ENCODE measurements at regions not wholly inside any gene's neighbourhood (a gene's known extent, or its start where the extent isn't known, plus 50 kb on each side); places are given as distances from the start of the nearest gene placed in this dataset.

DNA sequence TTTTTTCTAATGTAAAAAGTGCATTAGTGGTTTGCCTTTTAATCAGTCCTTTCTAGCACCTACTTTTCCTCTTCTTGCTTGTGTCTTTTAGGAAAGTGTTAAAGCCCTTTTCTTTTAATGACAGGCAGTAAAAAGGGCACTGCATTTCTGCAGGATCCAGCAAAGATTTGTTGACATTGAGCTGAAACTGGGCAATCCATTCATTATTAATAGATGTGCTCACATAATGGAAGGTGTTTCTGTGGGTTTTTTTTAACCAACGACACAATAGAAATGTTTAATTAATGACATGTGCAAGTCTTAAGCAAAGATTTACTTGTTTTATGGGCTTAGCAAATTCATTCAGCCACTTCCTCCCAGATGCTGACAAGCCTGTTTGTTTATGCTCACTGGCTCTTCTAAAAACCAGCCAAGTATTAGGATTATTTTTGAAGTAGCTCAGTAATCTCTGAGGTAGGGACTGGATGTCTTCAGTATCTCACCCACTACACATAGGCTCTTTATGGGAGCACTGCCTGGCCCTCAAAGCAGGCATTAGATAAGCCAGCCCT is 1201.1 kb downstream of the SORCS1 start:
- 100% methylated on average over 1 of the region's 1 CpG for WGBS
- Histone ChIP-seq H3K27ac (ENCODE audit: low read depth, low read length) (no peak overlapping the region), H3K36me3 (ENCODE audit: insufficient read depth, low read length) (no peaks in the 10 kb centered on the region), H3K4me3 (ENCODE audit: low read length) (no peak overlapping the region), H3K9ac (ENCODE audit: low read depth, low read length) (no peak overlapping the region), H3K4me1 (ENCODE audit: insufficient read depth, low read length) (no peaks in the 10 kb centered on the region), H3K9me3 (ENCODE audit: insufficient read depth, low read depth, low read length) (no peaks in the 10 kb centered on the region), H3K27me3 (ENCODE audit: insufficient read depth, low read length) (no peaks in the 10 kb centered on the region)

DNA sequence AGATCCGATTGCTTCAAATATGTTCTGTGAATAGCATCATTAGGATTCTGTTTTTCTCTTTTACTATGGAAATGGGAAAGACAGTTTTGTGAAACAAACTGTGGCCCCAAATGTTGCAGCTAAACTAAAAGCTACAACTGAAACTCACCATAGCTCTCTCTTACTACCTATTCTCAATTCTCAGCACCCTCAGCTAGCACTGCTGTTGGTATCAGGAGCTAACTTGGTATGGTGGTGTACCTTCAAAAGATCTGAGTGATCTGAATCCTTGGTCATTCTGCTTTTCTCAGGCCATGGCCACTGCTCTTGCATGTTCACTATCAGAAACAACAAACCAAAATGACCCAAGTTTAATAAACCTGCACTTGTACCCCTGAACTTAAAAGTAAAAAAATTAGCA is 1208.0 kb downstream of the SORCS1 start:
- Histone ChIP-seq H3K36me3 (ENCODE audit: insufficient read depth, low read length) (no peaks in the 10 kb centered on the region), H3K9ac (ENCODE audit: low read depth, low read length) (no peak overlapping the region), H3K4me1 (ENCODE audit: insufficient read depth, low read length) (peaks cover 10% of the 10 kb centered on the region), H3K4me3 (ENCODE audit: low read length) (no peak overlapping the region), H3K27ac (ENCODE audit: low read depth, low read length) (no peak overlapping the region), H3K27me3 (ENCODE audit: insufficient read depth, low read length) (no peaks in the 10 kb centered on the region), H3K9me3 (ENCODE audit: insufficient read depth, low read depth, low read length) (no peaks in the 10 kb centered on the region)
- WGBS, result 94% methylated on average over 1 of the region's 1 CpG

DNA sequence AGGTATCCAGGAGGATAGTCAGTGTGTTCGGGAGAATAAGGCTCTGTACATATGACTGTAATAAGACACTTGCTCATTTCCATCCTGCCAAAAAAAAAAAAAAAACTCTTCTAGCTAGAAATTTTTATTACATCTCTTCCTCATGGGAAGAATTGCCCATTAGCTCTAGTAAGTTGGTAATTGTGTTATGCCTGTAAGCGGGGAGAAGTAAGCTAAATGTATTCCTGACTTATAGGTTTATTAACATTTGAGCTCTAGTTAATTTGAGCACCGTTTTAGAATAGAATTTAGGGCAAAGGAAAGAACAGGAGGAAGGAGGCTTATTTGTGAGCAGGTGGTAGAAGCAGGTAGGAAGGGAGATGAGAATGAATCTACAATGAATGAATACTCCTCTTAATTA is 1210.6 kb downstream of the SORCS1 start:
- H3K9ac ChIP-seq (ENCODE audit: low read depth, low read length), result no peak overlapping the region
- H3K9me3 ChIP-seq (ENCODE audit: insufficient read depth, low read depth, low read length), result no peaks in the 10 kb centered on the region
- no peak overlapping the region for H3K27ac ChIP-seq (ENCODE audit: low read depth, low read length)
- H3K4me3 ChIP-seq (ENCODE audit: low read length), result no peak overlapping the region
- H3K36me3 ChIP-seq (ENCODE audit: insufficient read depth, low read length), result no peaks in the 10 kb centered on the region
- 92% methylated on average over 3 of the region's 3 CpGs for WGBS
- no peaks in the 10 kb centered on the region for H3K27me3 ChIP-seq (ENCODE audit: insufficient read depth, low read length)
- peaks cover 10% of the 10 kb centered on the region for H3K4me1 ChIP-seq (ENCODE audit: insufficient read depth, low read length)

DNA sequence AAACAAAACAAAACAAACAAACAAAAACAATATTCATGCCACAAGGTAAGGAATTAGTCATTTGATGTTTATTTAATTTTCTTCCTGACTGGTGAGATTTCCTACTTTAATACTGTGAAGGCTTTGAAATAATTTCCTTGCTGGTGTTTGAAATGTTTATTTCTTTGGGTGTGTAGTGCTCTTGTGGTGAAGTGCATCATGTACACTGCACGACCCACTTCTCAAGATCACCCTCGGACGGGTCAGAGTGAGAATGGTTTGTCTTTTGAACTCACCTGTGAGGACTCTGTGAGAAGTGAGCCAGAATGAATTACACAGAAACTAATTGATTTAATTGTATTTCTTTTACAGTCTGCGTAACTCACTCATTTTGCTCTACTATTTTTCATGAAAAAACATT is 1211.5 kb downstream of the SORCS1 start:
- no peaks in the 10 kb centered on the region for H3K9me3 ChIP-seq (ENCODE audit: insufficient read depth, low read depth, low read length)
- peaks cover 10% of the 10 kb centered on the region for H3K4me1 ChIP-seq (ENCODE audit: insufficient read depth, low read length)
- no peak overlapping the region for H3K27ac ChIP-seq (ENCODE audit: low read depth, low read length)
- no peaks in the 10 kb centered on the region for H3K36me3 ChIP-seq (ENCODE audit: insufficient read depth, low read length)
- no peak overlapping the region for H3K9ac ChIP-seq (ENCODE audit: low read depth, low read length)
- H3K27me3 ChIP-seq (ENCODE audit: insufficient read depth, low read length), result no peaks in the 10 kb centered on the region
- H3K4me3 ChIP-seq (ENCODE audit: low read length), result no peak overlapping the region
- 96% methylated on average over 4 of the region's 4 CpGs for WGBS

DNA sequence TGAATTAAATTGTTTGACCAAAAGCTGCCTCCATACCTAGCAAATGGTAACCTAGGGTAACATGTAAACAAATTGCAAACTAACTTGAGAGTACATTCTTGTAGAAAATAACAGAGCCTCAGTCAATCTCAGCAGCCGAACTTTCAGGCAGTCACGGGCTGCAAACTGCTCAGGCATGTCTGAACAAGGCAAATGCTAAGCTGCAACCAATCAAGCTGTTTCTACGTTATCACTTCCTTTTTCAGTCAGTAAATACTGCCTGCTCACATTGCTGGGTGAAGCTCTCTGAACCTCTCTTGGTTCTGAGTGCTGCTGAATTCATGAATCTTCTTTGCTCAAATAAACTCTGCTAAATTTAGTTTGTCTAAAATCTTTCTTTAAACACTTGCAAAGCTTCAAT is 1212.4 kb downstream of the SORCS1 start:
- H3K9me3 ChIP-seq (ENCODE audit: insufficient read depth, low read depth, low read length), result no peaks in the 10 kb centered on the region
- H3K4me1 ChIP-seq (ENCODE audit: insufficient read depth, low read length), result peaks cover 10% of the 10 kb centered on the region
- no peak overlapping the region for H3K9ac ChIP-seq (ENCODE audit: low read depth, low read length)
- H3K27ac ChIP-seq (ENCODE audit: low read depth, low read length), result peak overlapping the region; percentile 22; the same call in 1 of the 2 replicates
- no peaks in the 10 kb centered on the region for H3K27me3 ChIP-seq (ENCODE audit: insufficient read depth, low read length)
- H3K4me3 ChIP-seq (ENCODE audit: low read length), result no peak overlapping the region
- H3K36me3 ChIP-seq (ENCODE audit: insufficient read depth, low read length), result no peaks in the 10 kb centered on the region
- 36% methylated on average over 3 of the region's 3 CpGs for WGBS

DNA sequence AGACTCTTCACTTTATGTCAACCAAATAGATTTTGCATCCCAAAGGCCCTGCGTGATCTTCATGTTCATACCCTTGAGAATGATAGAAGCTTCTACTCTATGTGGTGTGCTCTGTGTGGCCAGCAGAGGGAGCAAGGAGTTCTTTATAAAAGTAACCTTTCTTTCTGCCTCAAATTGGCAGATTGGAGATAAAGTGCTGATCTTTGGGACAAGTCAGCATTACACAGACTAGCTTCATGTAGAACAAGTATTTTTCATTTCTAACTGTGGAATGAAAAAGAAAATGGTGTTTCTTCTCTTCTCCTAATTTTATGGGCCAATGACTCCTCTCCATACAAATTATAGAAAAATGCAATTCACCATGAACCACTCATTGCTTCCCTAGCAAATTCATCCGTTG is 1214.1 kb downstream of the SORCS1 start:
- Histone ChIP-seq H3K4me1 (ENCODE audit: insufficient read depth, low read length) (peaks cover 10% of the 10 kb centered on the region), H3K9me3 (ENCODE audit: insufficient read depth, low read depth, low read length) (no peaks in the 10 kb centered on the region), H3K36me3 (ENCODE audit: insufficient read depth, low read length) (no peaks in the 10 kb centered on the region), H3K4me3 (ENCODE audit: low read length) (no peak overlapping the region), H3K27ac (ENCODE audit: low read depth, low read length) (no peak overlapping the region), H3K27me3 (ENCODE audit: insufficient read depth, low read length) (no peaks in the 10 kb centered on the region), H3K9ac (ENCODE audit: low read depth, low read length) (no peak overlapping the region)
- WGBS, result 90% methylated on average over 1 of the region's 2 CpGs

DNA sequence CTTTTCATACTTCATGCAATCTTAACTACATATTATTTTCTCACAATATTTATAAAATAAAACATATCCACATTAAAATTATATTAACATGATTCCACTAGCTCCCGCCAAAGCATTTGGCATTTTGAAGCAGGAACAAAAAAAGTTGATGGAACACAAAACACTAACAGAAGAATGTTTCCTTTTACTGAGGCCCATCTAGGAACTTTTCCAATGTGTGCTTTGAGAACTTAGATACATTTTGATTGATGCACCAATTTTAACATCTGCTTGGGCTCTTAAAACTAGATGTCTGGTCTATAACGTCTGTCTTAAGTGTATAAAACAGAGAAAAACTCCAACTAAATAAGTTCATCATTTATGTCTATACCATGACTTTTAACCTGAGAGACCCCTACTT is 1214.8 kb downstream of the SORCS1 start:
- Histone ChIP-seq H3K9me3 (ENCODE audit: insufficient read depth, low read depth, low read length) (no peaks in the 10 kb centered on the region), H3K4me1 (ENCODE audit: insufficient read depth, low read length) (peaks cover 10% of the 10 kb centered on the region), H3K27me3 (ENCODE audit: insufficient read depth, low read length) (no peaks in the 10 kb centered on the region), H3K9ac (ENCODE audit: low read depth, low read length) (no peak overlapping the region), H3K36me3 (ENCODE audit: insufficient read depth, low read length) (no peaks in the 10 kb centered on the region), H3K4me3 (ENCODE audit: low read length) (no peak overlapping the region), H3K27ac (ENCODE audit: low read depth, low read length) (no peak overlapping the region)
- WGBS, result 83% methylated on average over 2 of the region's 2 CpGs

DNA sequence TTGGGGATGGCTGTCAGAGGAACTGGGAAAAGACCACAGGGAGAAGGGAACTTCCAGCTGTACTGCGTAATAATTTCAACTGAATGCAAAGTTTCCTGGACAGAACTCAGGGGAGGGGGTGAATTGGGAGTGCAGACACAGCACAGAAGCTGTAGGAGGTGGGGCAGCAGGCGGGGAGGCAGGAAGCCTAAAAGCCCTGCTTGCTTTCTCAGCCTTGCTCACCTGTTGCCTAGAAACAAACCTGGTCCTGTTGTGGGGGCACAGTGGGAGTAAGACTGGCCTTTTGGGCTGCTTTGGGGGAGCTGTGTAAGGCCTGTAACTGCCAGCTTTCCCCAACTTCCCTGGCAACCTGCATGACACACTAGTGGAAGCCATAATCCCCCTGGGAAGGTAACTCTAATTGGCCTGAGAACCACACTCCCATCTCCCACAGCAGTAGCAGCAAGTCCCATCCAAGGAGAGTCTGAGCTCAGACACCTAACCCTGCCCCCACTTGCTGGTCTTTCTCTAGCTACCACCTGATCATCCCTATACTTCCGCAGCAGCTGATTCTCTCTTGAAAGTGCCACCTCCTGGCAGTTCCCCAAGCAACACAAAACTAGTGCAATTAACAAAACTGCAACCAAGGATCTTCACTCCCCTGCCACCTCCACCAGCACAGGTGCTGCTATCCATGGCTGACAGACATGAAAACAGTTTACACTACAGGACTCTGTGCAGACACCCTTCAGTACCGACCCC is 1239.3 kb downstream of the SORCS1 start:
- Histone ChIP-seq H3K27ac (ENCODE audit: low read depth, low read length) (no peak overlapping the region), H3K36me3 (ENCODE audit: insufficient read depth, low read length) (no peaks in the 10 kb centered on the region), H3K4me3 (ENCODE audit: low read length) (no peak overlapping the region), H3K27me3 (ENCODE audit: insufficient read depth, low read length) (no peaks in the 10 kb centered on the region), H3K9ac (ENCODE audit: low read depth, low read length) (no peak overlapping the region), H3K9me3 (ENCODE audit: insufficient read depth, low read depth, low read length) (no peaks in the 10 kb centered on the region), H3K4me1 (ENCODE audit: insufficient read depth, low read length) (peaks cover 4% of the 10 kb centered on the region)
- 83% methylated on average over 4 of the region's 4 CpGs for WGBS

DNA sequence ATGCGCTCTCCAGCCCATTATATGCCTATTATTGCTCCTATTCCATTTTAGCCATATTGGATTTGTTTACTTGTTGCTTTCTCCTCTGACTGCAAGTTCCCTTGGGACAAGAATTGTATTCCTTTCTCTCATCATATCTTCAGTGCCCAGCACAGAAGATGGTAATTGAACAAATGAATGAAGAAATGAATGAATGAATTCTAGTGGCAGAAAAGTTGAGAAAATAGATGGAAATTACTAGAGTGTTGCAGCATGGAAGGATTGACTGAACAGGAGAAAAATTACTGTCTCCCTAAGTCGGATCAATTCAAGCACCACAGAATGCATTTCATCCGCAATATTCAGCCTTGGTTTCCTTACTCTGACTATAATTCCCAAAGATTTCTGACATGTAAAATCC is 1243.2 kb downstream of the SORCS1 start:
- Histone ChIP-seq H3K27me3 (ENCODE audit: insufficient read depth, low read length) (no peaks in the 10 kb centered on the region), H3K4me1 (ENCODE audit: insufficient read depth, low read length) (peaks cover 4% of the 10 kb centered on the region), H3K9ac (ENCODE audit: low read depth, low read length) (no peak overlapping the region), H3K36me3 (ENCODE audit: insufficient read depth, low read length) (no peaks in the 10 kb centered on the region), H3K4me3 (ENCODE audit: low read length) (no peak overlapping the region), H3K27ac (ENCODE audit: low read depth, low read length) (no peak overlapping the region), H3K9me3 (ENCODE audit: insufficient read depth, low read depth, low read length) (no peaks in the 10 kb centered on the region)
- WGBS, result 94% methylated on average over 3 of the region's 3 CpGs

DNA sequence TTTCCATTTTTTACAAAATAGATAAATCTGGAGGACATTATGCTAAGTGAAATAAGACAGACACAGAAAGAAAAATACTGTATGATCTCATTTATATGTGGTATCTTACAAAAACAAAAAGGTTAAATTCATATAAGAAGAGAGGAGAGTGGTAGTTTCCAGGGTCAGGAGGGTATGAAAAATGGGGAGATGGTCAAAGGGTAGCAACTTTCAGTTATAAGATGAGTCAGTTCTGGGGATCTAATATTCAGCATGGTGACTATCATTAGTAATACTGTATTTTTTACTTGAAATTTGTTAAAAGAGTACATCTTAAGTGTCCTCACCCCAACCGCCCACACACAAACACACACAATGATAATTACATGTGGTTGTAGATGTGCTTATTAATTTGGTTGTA is 1250.1 kb downstream of the SORCS1 start:
- WGBS, result no CpG with 5 or more reads among the region's 1 CpG
- no peaks in the 10 kb centered on the region for H3K4me1 ChIP-seq (ENCODE audit: insufficient read depth, low read length)
- no peaks in the 10 kb centered on the region for H3K27me3 ChIP-seq (ENCODE audit: insufficient read depth, low read length)
- H3K4me3 ChIP-seq (ENCODE audit: low read length), result no peak overlapping the region
- H3K9ac ChIP-seq (ENCODE audit: low read depth, low read length), result no peak overlapping the region
- no peaks in the 10 kb centered on the region for H3K36me3 ChIP-seq (ENCODE audit: insufficient read depth, low read length)
- no peak overlapping the region for H3K27ac ChIP-seq (ENCODE audit: low read depth, low read length)
- H3K9me3 ChIP-seq (ENCODE audit: insufficient read depth, low read depth, low read length), result no peaks in the 10 kb centered on the region

DNA sequence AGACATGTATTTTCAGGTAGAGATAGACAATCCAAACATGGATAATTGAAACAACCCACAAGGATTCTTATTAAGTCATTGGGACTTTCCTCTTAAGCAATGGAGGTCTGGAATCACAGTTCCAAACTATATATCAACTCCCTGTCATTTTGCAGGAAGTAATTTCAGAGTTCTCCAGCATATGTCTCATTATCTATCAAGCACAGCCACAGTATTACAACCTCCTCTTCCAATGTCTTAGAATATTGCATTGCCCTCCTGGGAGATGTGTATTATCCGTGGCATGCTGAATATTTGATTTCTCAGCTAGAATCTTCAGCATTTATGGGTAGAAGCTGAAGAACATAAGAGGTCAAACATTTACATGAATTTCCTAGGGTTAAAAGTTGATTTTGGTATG is 1255.8 kb downstream of the SORCS1 start:
- H3K27me3 ChIP-seq (ENCODE audit: insufficient read depth, low read length), result no peaks in the 10 kb centered on the region
- H3K4me3 ChIP-seq (ENCODE audit: low read length), result no peak overlapping the region
- no peak overlapping the region for H3K27ac ChIP-seq (ENCODE audit: low read depth, low read length)
- no peaks in the 10 kb centered on the region for H3K4me1 ChIP-seq (ENCODE audit: insufficient read depth, low read length)
- H3K36me3 ChIP-seq (ENCODE audit: insufficient read depth, low read length), result no peaks in the 10 kb centered on the region
- H3K9ac ChIP-seq (ENCODE audit: low read depth, low read length), result no peak overlapping the region
- H3K9me3 ChIP-seq (ENCODE audit: insufficient read depth, low read depth, low read length), result no peaks in the 10 kb centered on the region
- 93% methylated on average over 1 of the region's 1 CpG for WGBS

DNA sequence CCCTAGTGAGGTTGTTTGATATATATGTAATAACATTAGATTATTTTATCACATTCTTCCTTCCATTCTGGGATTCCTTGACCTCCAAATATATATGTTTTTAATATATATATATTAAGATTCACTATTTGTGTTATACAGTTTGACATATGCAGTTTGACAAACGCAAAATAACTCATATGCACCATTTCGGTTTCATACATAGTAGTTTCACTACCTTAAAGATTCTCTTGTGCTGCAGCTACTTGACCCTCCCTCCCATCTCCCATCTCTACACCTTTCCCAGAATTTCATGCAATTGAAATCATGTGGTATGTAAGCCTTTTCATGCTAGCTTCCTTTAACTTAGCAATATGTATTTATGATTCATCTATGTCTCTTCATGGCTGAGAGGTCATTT is 1244.4 kb downstream of the SORCS3 start:
- Histone ChIP-seq H3K9ac (ENCODE audit: low read depth, low read length) (no peak overlapping the region), H3K27me3 (ENCODE audit: insufficient read depth, low read length) (no peaks in the 10 kb centered on the region), H3K27ac (ENCODE audit: low read depth, low read length) (no peak overlapping the region), H3K4me1 (ENCODE audit: insufficient read depth, low read length) (no peaks in the 10 kb centered on the region), H3K36me3 (ENCODE audit: insufficient read depth, low read length) (no peaks in the 10 kb centered on the region), H3K9me3 (ENCODE audit: insufficient read depth, low read depth, low read length) (no peaks in the 10 kb centered on the region), H3K4me3 (ENCODE audit: low read length) (no peak overlapping the region)
- 94% methylated on average over 2 of the region's 2 CpGs for WGBS

All from HUES64 (cell line).